ENCODE measurements at regions not wholly inside any gene's neighbourhood (a gene's known extent, or its start where the extent isn't known, plus 50 kb on each side); places are given as distances from the start of the nearest gene placed in this dataset.

- TF ChIP-seq CTCF (IDR thresholded peaks at IDR 0.05) (no peak), POLR2A (IDR thresholded peaks at IDR 0.05) (no peak)
Measured at GRCh38 chr11:71316701-71317100, 64.3 kb upstream of the SHANK2 start.

All from upper lobe of left lung (tissue), 4 donors.